ENCODE measurements at regions not wholly inside any gene's neighbourhood (a gene's known extent, or its start where the extent isn't known, plus 50 kb on each side); places are given as distances from the start of the nearest gene placed in this dataset.
A peak's percentile ranks its signal among the peaks of the same experiment; 100 is the strongest.

DNA sequence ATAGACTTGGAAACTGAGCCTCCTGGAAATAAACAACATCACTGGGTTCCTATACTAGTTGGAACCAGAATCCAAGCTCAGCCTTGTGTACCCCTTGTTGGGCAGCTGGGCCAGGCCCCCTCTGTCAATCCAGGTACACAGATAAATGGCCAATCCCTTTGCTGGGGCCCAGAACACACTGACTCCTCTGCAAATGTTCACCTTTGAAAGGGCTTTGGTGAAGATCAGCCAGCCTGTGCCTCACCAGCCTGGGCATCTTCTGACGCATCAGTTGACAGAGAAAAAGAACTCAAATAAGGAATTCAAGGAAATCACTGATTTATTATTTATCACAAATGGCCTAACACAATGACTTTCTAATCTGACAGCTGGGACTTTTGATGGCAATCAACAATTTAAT is 1090.2 kb downstream of the BCL11B start:
- no peaks in the 10 kb centered on the region for H3K27me3 ChIP-seq (ENCODE audit: control insufficient read depth, insufficient read depth, low read length)
- no peaks in the 10 kb centered on the region for H3K36me3 ChIP-seq (ENCODE audit: control insufficient read depth, insufficient read depth, low read length)
- no peak overlapping the region for H3K27ac ChIP-seq (ENCODE audit: low read length)
- H3K4me1 ChIP-seq (ENCODE audit: control insufficient read depth, insufficient read depth, low read length): no peaks in the 10 kb centered on the region
- H3K4me3 ChIP-seq (ENCODE audit: low read length): no peak overlapping the region
- H3K9me3 ChIP-seq (ENCODE audit: control insufficient read depth, low read depth, low read length): no peaks in the 10 kb centered on the region
- WGBS (ENCODE audit: insufficient coverage, low lambda C conversion rate): no CpG with 5 or more reads among the region's 1 CpG
- DNase-seq: no peak

DNA sequence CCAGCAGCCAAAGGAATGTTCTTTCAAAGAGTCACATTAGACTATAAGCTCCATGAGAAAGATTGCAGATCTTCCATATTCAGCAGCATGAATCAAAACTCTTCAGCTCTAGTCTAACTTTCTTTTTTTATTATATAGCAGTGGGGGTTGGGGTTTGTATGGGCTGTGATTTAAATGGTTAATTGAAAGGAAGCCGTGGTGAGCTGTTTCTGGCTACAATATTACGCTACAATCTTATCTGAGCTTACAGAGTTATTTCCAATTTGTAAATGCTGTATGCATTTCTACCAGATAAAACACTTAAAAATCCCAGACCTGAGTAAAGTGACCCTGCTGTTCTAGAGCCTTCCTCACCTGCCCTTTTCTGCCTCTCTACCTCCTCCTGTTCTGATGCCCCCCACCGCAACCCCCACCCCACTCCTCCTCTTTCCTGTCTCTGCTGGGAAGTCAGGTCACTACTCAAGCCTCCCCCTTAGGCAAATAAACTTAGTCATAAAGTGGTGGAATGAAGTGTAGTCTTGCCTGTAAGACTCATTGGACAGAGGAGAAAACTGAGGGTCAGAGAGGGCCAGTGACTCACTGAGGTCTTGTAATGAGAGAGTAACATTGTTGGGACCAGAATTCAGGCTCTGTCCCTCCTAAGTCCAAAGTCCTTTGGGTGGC is 1089.5 kb downstream of the BCL11B start:
- Histone ChIP-seq H3K36me3 (ENCODE audit: control insufficient read depth, insufficient read depth, low read length) (no peaks in the 10 kb centered on the region), H3K9me3 (ENCODE audit: control insufficient read depth, low read depth, low read length) (no peaks in the 10 kb centered on the region), H3K4me3 (ENCODE audit: low read length) (no peak overlapping the region), H3K27me3 (ENCODE audit: control insufficient read depth, insufficient read depth, low read length) (no peaks in the 10 kb centered on the region), H3K4me1 (ENCODE audit: control insufficient read depth, insufficient read depth, low read length) (no peaks in the 10 kb centered on the region), H3K27ac (ENCODE audit: low read length) (no peak overlapping the region)
- DNase-seq: no peak
- WGBS (ENCODE audit: insufficient coverage, low lambda C conversion rate): no CpG with 5 or more reads among the region's 3 CpGs

DNA sequence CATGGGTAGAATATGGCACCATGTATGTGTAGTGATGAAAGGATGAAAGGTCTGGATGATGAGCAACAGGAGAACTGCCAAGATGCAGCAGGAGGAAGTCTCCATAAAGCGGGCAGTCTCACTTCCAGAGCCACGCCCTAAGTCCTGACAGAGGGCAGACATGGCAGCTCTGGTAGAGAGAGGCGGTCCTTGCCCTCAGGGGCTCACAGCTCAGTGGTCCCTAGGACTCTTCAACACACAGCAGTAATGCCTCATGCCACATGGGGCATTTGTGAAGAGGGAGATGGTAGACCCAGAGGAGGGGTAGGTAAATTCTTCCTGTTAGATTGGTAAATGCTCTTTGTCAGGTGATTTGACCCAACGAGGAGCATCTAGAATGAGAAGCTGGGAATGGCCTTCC is 1088.4 kb downstream of the BCL11B start:
- no CpG with 5 or more reads among the region's 4 CpGs for WGBS (ENCODE audit: insufficient coverage, low lambda C conversion rate)
- Histone ChIP-seq H3K9me3 (ENCODE audit: control insufficient read depth, low read depth, low read length) (no peaks in the 10 kb centered on the region), H3K27ac (ENCODE audit: low read length) (no peak overlapping the region), H3K4me1 (ENCODE audit: control insufficient read depth, insufficient read depth, low read length) (no peaks in the 10 kb centered on the region), H3K4me3 (ENCODE audit: low read length) (no peak overlapping the region), H3K27me3 (ENCODE audit: control insufficient read depth, insufficient read depth, low read length) (no peaks in the 10 kb centered on the region), H3K36me3 (ENCODE audit: control insufficient read depth, insufficient read depth, low read length) (no peaks in the 10 kb centered on the region)
- DNase-seq: no peak

DNA sequence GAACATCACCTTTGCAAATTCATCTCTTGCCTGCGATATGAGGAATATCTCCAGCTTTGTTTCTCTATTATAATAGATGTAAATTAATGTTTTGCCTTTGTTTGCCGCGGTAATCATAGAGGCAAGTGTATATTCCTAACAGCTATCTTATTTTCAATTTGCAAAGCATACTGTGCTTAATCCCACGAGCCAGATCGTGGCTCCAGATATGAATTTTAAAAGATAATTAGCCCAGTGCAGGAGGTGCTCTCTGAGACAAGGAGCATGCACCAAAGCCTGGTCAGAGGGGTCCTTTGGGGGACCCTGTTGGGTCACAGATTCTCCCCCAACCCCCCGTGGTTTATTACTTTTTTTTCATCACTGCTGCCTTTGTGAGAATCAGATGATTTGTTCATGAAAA is 1087.5 kb downstream of the BCL11B start:
- Histone ChIP-seq H3K4me3 (ENCODE audit: low read length) (no peak overlapping the region), H3K4me1 (ENCODE audit: control insufficient read depth, insufficient read depth, low read length) (no peaks in the 10 kb centered on the region), H3K36me3 (ENCODE audit: control insufficient read depth, insufficient read depth, low read length) (no peaks in the 10 kb centered on the region), H3K27me3 (ENCODE audit: control insufficient read depth, insufficient read depth, low read length) (no peaks in the 10 kb centered on the region), H3K9me3 (ENCODE audit: control insufficient read depth, low read depth, low read length) (no peaks in the 10 kb centered on the region), H3K27ac (ENCODE audit: low read length) (no peak overlapping the region)
- no peak for DNase-seq
- no CpG with 5 or more reads among the region's 6 CpGs for WGBS (ENCODE audit: insufficient coverage, low lambda C conversion rate)

DNA sequence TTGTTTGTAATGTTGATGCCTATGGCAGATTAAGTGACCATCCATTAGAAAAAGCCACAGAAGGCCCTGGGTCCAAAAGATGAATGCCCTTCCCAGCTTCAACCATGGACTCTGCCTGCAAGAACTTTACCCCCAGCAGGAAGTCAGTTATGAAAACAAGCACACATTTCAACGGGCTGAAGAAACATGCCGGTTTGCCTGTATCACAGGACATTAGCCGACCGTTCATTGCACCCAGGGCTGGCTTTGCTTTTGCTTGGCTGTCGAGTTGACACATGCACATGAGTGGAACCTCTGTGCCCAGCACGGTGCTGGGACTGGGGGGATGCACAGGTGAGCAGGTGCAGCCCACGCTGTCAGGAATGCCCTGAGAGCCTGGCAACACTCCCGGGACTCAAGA is 1087.0 kb downstream of the BCL11B start:
- Histone ChIP-seq H3K27ac (ENCODE audit: low read length) (no peak overlapping the region), H3K27me3 (ENCODE audit: control insufficient read depth, insufficient read depth, low read length) (no peaks in the 10 kb centered on the region), H3K36me3 (ENCODE audit: control insufficient read depth, insufficient read depth, low read length) (no peaks in the 10 kb centered on the region), H3K9me3 (ENCODE audit: control insufficient read depth, low read depth, low read length) (no peaks in the 10 kb centered on the region), H3K4me3 (ENCODE audit: low read length) (no peak overlapping the region), H3K4me1 (ENCODE audit: control insufficient read depth, insufficient read depth, low read length) (no peaks in the 10 kb centered on the region)
- DNase-seq: no peak
- WGBS (ENCODE audit: insufficient coverage, low lambda C conversion rate): no CpG with 5 or more reads among the region's 8 CpGs

DNA sequence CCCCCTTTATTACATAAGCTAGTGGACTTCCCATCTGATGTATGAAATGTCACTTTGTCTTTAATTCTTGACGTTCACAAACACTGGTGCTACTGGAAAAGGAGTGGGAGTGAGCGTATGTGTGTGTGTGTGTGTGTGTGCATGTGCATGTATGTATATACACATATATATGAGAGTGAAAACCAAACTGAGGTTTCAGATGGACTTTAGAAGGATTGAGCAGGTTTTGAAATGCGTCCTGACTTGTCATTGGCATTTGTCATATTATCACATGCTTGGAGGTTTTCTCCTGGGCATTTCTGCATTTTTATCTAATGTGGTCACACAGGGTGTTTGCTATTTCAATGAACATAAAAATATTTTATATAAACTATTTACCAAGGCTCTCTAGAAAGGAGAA is 1085.9 kb downstream of the BCL11B start:
- no CpG with 5 or more reads among the region's 3 CpGs for WGBS (ENCODE audit: insufficient coverage, low lambda C conversion rate)
- no peak for DNase-seq
- H3K9me3 ChIP-seq (ENCODE audit: control insufficient read depth, low read depth, low read length): no peaks in the 10 kb centered on the region
- H3K4me3 ChIP-seq (ENCODE audit: low read length): no peak overlapping the region
- no peaks in the 10 kb centered on the region for H3K4me1 ChIP-seq (ENCODE audit: control insufficient read depth, insufficient read depth, low read length)
- H3K36me3 ChIP-seq (ENCODE audit: control insufficient read depth, insufficient read depth, low read length): no peaks in the 10 kb centered on the region
- H3K27ac ChIP-seq (ENCODE audit: low read length): no peak overlapping the region
- no peaks in the 10 kb centered on the region for H3K27me3 ChIP-seq (ENCODE audit: control insufficient read depth, insufficient read depth, low read length)

DNA sequence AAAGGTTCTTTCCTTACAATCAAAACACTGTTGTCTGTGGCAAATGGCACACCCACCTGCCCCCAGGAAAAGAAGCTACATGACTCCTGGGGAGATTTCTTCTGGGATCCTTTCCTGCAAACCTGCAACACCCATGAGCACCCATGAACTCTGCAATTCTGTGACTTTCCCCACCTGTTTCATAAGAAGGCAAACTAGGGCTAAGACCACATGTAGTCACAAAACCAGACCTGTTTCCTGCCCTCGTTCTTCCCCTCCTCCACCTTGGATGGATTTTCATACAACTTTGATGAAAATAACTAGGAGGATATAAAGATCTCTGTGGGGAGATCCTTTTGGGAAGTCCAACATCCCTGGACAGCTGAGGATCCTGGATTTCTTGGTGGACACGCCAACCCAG is 1084.7 kb downstream of the BCL11B start:
- WGBS (ENCODE audit: insufficient coverage, low lambda C conversion rate): no CpG with 5 or more reads among the region's 2 CpGs
- Histone ChIP-seq H3K4me1 (ENCODE audit: control insufficient read depth, insufficient read depth, low read length) (no peaks in the 10 kb centered on the region), H3K27ac (ENCODE audit: low read length) (no peak overlapping the region), H3K27me3 (ENCODE audit: control insufficient read depth, insufficient read depth, low read length) (no peaks in the 10 kb centered on the region), H3K9me3 (ENCODE audit: control insufficient read depth, low read depth, low read length) (no peaks in the 10 kb centered on the region), H3K36me3 (ENCODE audit: control insufficient read depth, insufficient read depth, low read length) (no peaks in the 10 kb centered on the region), H3K4me3 (ENCODE audit: low read length) (no peak overlapping the region)
- DNase-seq: no peak

DNA sequence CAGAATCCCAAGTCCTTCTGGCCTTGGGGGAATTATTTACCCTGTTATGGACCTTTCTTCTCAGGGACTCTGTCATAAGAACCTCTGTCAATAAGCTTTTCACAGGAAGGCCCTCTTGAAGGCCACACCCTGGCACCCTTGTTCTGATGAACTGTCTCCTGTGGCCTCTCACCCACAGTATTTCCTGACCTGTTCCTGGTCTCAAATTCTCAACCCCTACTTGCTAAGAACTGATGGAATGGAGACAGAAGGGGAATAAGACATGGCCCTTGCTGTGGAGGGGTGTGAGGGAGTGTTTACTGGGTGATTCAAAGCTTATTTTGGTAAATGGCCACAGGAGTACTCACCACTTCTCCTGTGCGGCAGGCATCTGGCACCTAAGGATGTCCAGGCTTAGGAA is 1082.9 kb downstream of the BCL11B start:
- H3K27me3 ChIP-seq (ENCODE audit: control insufficient read depth, insufficient read depth, low read length): no peaks in the 10 kb centered on the region
- no peaks in the 10 kb centered on the region for H3K4me1 ChIP-seq (ENCODE audit: control insufficient read depth, insufficient read depth, low read length)
- WGBS (ENCODE audit: insufficient coverage, low lambda C conversion rate): no CpG with 5 or more reads among the region's 1 CpG
- no peaks in the 10 kb centered on the region for H3K36me3 ChIP-seq (ENCODE audit: control insufficient read depth, insufficient read depth, low read length)
- H3K4me3 ChIP-seq (ENCODE audit: low read length): no peak overlapping the region
- no peaks in the 10 kb centered on the region for H3K9me3 ChIP-seq (ENCODE audit: control insufficient read depth, low read depth, low read length)
- no peak for DNase-seq
- H3K27ac ChIP-seq (ENCODE audit: low read length): no peak overlapping the region

DNA sequence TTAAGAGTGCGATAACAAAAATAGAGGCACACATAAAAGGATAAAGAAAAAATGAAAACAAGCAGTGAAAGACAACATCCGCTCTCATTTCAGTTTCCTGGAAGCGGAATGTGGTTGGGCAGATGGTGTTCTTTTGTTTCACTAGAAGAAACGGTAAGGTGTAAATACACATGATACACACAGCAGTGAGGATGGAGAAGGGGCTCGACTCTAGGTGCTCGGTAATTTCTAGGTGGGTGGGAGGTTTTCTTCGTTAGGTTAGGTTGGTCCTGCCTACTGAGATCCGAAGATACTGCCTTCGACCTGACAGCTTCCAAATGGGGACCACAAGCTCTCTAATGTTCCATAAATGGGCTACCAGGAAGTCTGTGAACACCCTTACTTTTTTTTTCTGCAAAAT is 1082.5 kb downstream of the BCL11B start:
- H3K4me1 ChIP-seq (ENCODE audit: control insufficient read depth, insufficient read depth, low read length): no peaks in the 10 kb centered on the region
- H3K27ac ChIP-seq (ENCODE audit: low read length): no peak overlapping the region
- H3K27me3 ChIP-seq (ENCODE audit: control insufficient read depth, insufficient read depth, low read length): no peaks in the 10 kb centered on the region
- peak in 1 of 2 donors; percentile 3 for DNase-seq
- no peaks in the 10 kb centered on the region for H3K36me3 ChIP-seq (ENCODE audit: control insufficient read depth, insufficient read depth, low read length)
- H3K9me3 ChIP-seq (ENCODE audit: control insufficient read depth, low read depth, low read length): no peaks in the 10 kb centered on the region
- no peak overlapping the region for H3K4me3 ChIP-seq (ENCODE audit: low read length)
- 100% methylated on average over 1 of the region's 9 CpGs for WGBS (ENCODE audit: insufficient coverage, low lambda C conversion rate)

DNA sequence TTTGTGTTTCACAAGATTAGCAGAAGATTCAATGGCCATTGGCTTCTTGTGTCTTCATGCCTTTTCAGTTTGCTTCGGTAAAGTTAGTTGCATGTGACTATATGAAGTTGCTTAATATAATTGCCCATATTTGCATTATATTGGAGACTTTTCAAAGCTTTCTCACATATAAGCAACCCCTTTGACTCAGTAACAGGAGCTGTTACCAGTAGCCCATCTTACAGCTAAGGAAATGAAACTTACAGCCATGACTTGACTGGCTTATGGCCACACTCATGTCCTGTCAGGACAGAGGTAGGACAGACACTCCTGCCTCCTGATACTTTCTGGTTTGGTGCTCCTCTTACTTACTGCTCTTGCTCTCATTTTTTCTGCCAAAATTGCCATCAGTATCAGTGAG is 1082.1 kb downstream of the BCL11B start:
- Histone ChIP-seq H3K27ac (ENCODE audit: low read length) (no peak overlapping the region), H3K9me3 (ENCODE audit: control insufficient read depth, low read depth, low read length) (no peaks in the 10 kb centered on the region)
- 100% methylated on average over 1 of the region's 1 CpG for WGBS (ENCODE audit: insufficient coverage, low lambda C conversion rate)

DNA sequence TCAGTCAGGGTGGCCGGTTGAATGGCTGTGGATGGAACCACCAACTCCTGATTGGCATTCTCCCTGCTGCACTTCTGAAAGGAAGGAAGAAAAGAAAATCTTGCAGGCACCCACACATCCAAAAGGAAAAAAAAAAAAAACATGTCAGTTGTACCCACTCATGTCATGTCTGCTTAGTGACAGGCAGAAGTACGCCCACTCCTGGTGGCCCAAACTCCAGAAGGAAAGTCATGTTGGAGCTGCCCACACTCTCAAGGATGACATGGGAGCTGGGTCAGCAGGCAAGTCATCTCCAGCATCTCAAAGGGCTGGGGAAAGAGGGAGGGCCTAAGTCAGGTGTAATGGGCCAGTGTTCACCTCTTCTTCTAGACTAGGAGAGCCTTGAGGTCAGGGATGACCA is 1079.1 kb downstream of the BCL11B start:
- Histone ChIP-seq H3K4me3 (ENCODE audit: low read length) (no peak overlapping the region), H3K36me3 (ENCODE audit: control insufficient read depth, insufficient read depth, low read length) (no peaks in the 10 kb centered on the region), H3K9me3 (ENCODE audit: control insufficient read depth, low read depth, low read length) (no peaks in the 10 kb centered on the region), H3K27ac (ENCODE audit: low read length) (no peak overlapping the region), H3K4me1 (ENCODE audit: control insufficient read depth, insufficient read depth, low read length) (no peaks in the 10 kb centered on the region), H3K27me3 (ENCODE audit: control insufficient read depth, insufficient read depth, low read length) (no peaks in the 10 kb centered on the region)
- no CpG with 5 or more reads among the region's 2 CpGs for WGBS (ENCODE audit: insufficient coverage, low lambda C conversion rate)
- no peak for DNase-seq

More for the DNA sequence above, 1082.1 kb downstream of the BCL11B start:
- Histone ChIP-seq H3K36me3 (ENCODE audit: control insufficient read depth, insufficient read depth, low read length) (no peaks in the 10 kb centered on the region), H3K27me3 (ENCODE audit: control insufficient read depth, insufficient read depth, low read length) (no peaks in the 10 kb centered on the region), H3K4me1 (ENCODE audit: control insufficient read depth, insufficient read depth, low read length) (no peaks in the 10 kb centered on the region), H3K4me3 (ENCODE audit: low read length) (no peak overlapping the region)
- DNase-seq: no peak
